K562 (cell line): ENCODE measurements at regions not wholly inside any gene's neighbourhood (a gene's known extent, or its start where the extent isn't known, plus 50 kb on each side); places are given as distances from the start of the nearest gene placed in this dataset.

Experiments
- CTBP1 ChIP-seq: fragments of 450-650 bp; IDR thresholded peaks from 2 replicates; pipeline ENCODE4 v1.6.1; 2016; ENCODE audit warnings: borderline replicate concordance
- CXXC5 ChIP-seq: fragments of 250-450 bp; sonication (Bioruptor Pico); IDR thresholded peaks from 2 replicates; pipeline ENCODE4 v1.8.0; 2022; ENCODE audit warnings: inconsistent platforms, mild to moderate bottlenecking, moderate library complexity
- ZNF174 ChIP-seq: fragments of 250-450 bp; sonication (Bioruptor Pico); IDR thresholded peaks from 2 replicates; pipeline ENCODE4 v1.4.0; 2020; ENCODE audit warnings: mild to moderate bottlenecking
- TF ChIP-seq, protein P1 (sequence below): fragments of 200-600 bp; sonication (generic); IDR thresholded peaks from one replicate; pipeline ENCODE4 v1.6.1; 2012; ENCODE audit warnings: mild to moderate bottlenecking, low read depth, low read length, inconsistent platforms
- TF ChIP-seq, protein P2 (sequence below): fragments of 250-450 bp; sonication (Bioruptor Pico); IDR thresholded peaks from 2 replicates; pipeline ENCODE4 v1.4.0; 2020; ENCODE audit warnings: borderline replicate concordance
- TF ChIP-seq, protein P3 (sequence below): fragments of 450-650 bp; formaldehyde crosslinking; IDR thresholded peaks from 2 replicates; pipeline ENCODE4 v1.4.0; 2020; ENCODE audit warnings: mild to moderate bottlenecking, moderate library complexity
- TF ChIP-seq, protein P4 (sequence below): sonication (generic); formaldehyde crosslinking; IDR thresholded peaks from 2 replicates; pipeline ENCODE4 v1.8.0; 2022; ENCODE audit warnings: missing genetic modification reagents, mild to moderate bottlenecking, borderline replicate concordance
- TF ChIP-seq, protein P5 (sequence below): fragments of 250-450 bp; sonication (Bioruptor Pico); IDR thresholded peaks from 2 replicates; pipeline ENCODE4 v1.8.0; 2021; ENCODE audit warnings: mild to moderate bottlenecking, moderate library complexity

DNA sequence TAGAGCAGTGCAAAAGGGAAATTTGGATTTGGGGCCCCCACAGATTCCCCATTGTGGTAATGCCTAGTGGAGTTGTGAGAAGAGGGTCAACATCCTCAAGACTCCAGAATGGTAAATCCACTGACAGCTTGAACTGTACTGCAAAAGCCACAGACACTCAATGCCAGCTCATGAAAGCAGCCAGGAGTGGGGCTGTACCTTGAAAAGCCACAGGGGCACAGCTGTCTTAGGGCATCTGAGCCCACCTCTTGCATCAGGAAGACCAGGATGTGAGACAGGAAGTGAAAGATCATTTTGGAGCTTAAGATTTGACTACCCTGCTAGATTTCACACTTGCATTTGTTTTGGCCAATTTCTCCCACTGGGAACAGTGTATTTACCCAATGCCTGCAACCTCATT lies 1548.9 kb upstream of the PCDH20 start (continued):
- TF ChIP-seq, protein P1, sequence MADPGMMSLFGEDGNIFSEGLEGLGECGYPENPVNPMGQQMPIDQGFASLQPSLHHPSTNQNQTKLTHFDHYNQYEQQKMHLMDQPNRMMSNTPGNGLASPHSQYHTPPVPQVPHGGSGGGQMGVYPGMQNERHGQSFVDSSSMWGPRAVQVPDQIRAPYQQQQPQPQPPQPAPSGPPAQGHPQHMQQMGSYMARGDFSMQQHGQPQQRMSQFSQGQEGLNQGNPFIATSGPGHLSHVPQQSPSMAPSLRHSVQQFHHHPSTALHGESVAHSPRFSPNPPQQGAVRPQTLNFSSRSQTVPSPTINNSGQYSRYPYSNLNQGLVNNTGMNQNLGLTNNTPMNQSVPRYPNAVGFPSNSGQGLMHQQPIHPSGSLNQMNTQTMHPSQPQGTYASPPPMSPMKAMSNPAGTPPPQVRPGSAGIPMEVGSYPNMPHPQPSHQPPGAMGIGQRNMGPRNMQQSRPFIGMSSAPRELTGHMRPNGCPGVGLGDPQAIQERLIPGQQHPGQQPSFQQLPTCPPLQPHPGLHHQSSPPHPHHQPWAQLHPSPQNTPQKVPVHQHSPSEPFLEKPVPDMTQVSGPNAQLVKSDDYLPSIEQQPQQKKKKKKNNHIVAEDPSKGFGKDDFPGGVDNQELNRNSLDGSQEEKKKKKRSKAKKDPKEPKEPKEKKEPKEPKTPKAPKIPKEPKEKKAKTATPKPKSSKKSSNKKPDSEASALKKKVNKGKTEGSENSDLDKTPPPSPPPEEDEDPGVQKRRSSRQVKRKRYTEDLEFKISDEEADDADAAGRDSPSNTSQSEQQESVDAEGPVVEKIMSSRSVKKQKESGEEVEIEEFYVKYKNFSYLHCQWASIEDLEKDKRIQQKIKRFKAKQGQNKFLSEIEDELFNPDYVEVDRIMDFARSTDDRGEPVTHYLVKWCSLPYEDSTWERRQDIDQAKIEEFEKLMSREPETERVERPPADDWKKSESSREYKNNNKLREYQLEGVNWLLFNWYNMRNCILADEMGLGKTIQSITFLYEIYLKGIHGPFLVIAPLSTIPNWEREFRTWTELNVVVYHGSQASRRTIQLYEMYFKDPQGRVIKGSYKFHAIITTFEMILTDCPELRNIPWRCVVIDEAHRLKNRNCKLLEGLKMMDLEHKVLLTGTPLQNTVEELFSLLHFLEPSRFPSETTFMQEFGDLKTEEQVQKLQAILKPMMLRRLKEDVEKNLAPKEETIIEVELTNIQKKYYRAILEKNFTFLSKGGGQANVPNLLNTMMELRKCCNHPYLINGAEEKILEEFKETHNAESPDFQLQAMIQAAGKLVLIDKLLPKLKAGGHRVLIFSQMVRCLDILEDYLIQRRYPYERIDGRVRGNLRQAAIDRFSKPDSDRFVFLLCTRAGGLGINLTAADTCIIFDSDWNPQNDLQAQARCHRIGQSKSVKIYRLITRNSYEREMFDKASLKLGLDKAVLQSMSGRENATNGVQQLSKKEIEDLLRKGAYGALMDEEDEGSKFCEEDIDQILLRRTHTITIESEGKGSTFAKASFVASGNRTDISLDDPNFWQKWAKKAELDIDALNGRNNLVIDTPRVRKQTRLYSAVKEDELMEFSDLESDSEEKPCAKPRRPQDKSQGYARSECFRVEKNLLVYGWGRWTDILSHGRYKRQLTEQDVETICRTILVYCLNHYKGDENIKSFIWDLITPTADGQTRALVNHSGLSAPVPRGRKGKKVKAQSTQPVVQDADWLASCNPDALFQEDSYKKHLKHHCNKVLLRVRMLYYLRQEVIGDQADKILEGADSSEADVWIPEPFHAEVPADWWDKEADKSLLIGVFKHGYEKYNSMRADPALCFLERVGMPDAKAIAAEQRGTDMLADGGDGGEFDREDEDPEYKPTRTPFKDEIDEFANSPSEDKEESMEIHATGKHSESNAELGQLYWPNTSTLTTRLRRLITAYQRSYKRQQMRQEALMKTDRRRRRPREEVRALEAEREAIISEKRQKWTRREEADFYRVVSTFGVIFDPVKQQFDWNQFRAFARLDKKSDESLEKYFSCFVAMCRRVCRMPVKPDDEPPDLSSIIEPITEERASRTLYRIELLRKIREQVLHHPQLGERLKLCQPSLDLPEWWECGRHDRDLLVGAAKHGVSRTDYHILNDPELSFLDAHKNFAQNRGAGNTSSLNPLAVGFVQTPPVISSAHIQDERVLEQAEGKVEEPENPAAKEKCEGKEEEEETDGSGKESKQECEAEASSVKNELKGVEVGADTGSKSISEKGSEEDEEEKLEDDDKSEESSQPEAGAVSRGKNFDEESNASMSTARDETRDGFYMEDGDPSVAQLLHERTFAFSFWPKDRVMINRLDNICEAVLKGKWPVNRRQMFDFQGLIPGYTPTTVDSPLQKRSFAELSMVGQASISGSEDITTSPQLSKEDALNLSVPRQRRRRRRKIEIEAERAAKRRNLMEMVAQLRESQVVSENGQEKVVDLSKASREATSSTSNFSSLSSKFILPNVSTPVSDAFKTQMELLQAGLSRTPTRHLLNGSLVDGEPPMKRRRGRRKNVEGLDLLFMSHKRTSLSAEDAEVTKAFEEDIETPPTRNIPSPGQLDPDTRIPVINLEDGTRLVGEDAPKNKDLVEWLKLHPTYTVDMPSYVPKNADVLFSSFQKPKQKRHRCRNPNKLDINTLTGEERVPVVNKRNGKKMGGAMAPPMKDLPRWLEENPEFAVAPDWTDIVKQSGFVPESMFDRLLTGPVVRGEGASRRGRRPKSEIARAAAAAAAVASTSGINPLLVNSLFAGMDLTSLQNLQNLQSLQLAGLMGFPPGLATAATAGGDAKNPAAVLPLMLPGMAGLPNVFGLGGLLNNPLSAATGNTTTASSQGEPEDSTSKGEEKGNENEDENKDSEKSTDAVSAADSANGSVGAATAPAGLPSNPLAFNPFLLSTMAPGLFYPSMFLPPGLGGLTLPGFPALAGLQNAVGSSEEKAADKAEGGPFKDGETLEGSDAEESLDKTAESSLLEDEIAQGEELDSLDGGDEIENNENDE, result no peak
- no peak for TF ChIP-seq CTBP1
- TF ChIP-seq CXXC5 (CRISPR knock-in tag), result no peak
- TF ChIP-seq, protein P2, sequence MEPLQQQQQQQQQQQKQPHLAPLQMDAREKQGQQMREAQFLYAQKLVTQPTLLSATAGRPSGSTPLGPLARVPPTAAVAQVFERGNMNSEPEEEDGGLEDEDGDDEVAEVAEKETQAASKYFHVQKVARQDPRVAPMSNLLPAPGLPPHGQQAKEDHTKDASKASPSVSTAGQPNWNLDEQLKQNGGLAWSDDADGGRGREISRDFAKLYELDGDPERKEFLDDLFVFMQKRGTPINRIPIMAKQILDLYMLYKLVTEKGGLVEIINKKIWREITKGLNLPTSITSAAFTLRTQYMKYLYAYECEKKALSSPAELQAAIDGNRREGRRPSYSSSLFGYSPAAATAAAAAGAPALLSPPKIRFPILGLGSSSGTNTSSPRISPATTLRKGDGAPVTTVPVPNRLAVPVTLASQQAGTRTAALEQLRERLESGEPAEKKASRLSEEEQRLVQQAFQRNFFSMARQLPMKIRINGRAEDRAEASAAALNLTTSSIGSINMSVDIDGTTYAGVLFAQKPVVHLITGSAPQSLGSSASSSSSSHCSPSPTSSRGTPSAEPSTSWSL, result no peak
- no peak for TF ChIP-seq ZNF174
- TF ChIP-seq, protein P3, sequence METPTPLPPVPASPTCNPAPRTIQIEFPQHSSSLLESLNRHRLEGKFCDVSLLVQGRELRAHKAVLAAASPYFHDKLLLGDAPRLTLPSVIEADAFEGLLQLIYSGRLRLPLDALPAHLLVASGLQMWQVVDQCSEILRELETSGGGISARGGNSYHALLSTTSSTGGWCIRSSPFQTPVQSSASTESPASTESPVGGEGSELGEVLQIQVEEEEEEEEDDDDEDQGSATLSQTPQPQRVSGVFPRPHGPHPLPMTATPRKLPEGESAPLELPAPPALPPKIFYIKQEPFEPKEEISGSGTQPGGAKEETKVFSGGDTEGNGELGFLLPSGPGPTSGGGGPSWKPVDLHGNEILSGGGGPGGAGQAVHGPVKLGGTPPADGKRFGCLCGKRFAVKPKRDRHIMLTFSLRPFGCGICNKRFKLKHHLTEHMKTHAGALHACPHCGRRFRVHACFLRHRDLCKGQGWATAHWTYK (CRISPR knock-in tag), result no peak
- TF ChIP-seq, protein P4, sequence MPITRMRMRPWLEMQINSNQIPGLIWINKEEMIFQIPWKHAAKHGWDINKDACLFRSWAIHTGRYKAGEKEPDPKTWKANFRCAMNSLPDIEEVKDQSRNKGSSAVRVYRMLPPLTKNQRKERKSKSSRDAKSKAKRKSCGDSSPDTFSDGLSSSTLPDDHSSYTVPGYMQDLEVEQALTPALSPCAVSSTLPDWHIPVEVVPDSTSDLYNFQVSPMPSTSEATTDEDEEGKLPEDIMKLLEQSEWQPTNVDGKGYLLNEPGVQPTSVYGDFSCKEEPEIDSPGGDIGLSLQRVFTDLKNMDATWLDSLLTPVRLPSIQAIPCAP (CRISPR knock-in tag), result no peak
- TF ChIP-seq, protein P5, sequence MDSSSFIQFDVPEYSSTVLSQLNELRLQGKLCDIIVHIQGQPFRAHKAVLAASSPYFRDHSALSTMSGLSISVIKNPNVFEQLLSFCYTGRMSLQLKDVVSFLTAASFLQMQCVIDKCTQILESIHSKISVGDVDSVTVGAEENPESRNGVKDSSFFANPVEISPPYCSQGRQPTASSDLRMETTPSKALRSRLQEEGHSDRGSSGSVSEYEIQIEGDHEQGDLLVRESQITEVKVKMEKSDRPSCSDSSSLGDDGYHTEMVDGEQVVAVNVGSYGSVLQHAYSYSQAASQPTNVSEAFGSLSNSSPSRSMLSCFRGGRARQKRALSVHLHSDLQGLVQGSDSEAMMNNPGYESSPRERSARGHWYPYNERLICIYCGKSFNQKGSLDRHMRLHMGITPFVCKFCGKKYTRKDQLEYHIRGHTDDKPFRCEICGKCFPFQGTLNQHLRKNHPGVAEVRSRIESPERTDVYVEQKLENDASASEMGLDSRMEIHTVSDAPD (CRISPR knock-in tag), result no peak
